Activated T-helper 1 cell treated with Interleukin-2 at 50 U/mL for 16 hours (primary cell): ENCODE measurements at regions not wholly inside any gene's neighbourhood (a gene's known extent, or its start where the extent isn't known, plus 50 kb on each side); places are given as distances from the start of the nearest gene placed in this dataset.

ENCODE experiments used
- DNase-seq: peaks from one replicate; pipeline ENCODE4 v3.0.0-alpha.2; 2020; ENCODE audit warnings: low read depth

DNA sequence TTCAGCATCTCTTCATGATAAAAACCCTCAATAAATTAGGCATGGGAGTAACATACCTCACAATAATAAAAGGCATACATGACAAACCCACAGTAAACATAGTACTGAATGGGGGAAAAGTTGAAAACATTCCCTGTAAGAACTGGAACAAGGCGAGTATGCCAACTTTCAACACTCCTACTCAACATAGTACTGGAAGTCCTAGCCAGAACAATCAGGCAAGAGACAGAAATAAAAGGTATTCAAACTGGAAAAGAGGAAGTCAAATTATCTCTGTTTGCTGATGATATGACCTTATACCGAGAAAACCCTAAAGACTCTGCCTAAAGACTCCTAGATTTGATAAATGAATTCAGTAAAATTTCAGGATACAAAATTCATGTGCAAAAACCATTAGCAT lies 167.6 kb downstream of the TMEM38B start:
- DNase-seq: no peak

DNA sequence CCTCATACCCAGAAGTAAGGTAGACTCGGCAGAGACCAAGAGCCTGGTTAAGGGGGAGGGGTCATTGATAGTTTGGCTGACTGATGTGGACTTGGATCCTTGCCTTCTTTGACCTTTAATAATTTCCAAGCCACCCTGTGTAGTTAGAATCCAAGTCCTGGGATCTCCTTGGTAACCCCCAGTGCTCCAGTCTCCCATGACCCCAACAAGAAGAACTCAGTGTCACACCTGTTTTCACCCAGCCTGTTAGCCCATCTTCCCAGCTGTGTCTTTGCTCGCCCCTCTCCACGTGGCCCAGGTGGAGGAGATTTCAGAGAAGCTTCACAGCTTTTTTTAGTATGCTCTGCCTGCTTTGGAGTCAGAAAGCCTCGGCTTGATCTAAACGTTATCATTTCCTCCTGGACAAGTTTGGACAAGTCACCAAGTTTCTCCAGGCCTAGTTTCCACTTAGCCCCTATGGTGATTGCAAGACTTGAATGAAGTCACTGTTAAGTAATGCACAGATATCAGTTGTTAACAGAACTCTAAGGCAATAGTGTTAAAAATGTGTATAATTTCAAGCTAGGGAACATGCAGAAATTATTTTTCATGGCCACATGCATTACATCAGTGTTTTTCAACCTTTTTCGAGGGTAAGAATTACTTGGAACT lies 170.0 kb downstream of the TMEM38B start:
- DNase-seq: no peak

DNA sequence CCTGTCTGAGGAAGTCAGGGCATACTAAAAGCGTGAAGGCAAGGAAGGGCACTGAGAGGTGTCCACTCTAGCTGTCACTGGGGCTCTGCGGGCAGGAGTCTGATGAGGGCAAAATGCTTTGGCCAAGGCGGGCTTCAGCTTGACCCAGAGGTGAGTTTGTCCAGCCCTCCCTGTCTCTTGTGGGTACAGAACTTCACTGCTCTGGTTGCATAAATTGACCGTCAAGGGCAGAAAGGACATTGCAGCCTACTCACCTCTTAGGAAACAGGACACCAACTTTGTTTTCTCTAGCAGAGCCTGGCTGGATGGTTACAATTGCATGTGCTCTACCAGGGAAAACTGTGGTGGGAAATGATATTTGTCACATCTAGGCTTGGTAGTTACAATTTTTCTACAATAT lies 170.9 kb downstream of the TMEM38B start:
- no peak for DNase-seq

DNA sequence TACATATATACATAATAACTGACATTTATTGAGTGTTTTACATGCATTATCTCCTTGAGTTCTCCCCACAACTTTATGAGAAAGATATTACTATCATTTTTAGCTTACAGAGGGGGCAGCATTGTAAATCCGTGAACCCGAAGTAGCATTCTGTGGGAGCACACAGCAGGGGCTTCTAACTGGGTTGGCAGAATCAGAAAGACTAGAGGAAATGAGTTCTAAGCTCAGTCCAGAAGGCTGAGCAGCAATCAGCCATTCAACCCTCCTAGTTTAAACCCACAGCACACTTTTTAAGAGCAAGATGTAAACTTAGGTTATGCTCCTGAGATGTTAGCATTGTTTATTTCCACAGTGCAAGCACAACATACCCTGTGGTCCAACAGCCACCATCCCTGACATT lies 177.2 kb downstream of the TMEM38B start:
- no peak for DNase-seq

DNA sequence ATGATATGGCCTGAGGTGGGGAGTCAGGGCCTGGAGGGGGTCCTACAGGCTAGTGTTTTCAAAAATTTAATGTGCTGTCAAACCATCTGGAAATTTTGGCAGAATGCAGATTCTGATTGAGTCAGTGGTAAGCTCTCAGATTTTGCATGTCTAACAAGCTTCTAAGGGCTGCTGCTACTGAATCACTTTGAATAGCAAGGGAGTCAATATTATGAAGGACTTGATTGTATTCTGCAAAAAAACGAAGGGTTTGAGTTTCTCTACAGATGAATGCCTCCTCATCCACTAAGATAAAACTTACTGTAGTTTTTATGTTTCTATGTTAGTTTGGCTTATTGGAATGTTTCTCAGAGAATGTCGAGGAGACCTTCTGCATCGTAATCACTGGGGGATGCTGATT lies 179.5 kb downstream of the TMEM38B start:
- no peak for DNase-seq

DNA sequence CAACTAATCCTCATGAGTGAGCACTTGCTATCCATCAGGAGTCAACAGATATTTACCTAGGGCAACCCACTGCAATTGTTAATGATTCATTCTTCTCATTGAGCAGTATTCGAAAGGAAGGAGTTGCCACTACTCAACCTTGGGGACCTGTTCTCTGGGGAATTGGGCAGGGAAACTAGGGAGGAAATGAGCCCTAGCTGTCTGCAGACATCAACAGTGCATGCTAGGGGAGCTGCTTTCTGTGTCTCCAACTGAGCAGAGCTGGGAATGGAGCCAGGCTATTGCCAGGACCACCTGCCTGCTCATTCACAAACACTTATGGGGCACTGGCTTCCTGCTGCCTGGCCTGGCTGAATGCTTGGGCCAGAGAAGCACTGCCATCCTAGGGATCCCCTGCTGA lies 183.4 kb downstream of the TMEM38B start:
- DNase-seq: no peak

DNA sequence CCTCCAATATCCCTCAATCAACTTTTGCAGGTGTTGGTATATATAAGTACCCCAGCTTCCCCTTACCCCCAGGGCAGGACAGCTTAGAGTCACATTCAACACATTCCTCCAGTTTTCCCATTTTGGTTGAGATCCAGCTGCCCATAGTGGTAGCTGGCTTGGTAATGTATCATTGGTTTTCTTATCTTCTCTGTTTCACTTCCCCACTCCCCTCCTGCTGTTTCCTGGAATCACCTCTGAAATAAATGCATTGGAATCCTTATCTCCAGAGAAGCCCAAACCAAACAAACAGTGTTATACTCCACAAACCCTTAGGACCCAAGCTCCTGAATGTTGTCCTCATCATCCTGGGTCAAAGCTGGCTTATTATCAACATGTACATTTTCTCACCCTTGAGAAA lies 184.8 kb downstream of the TMEM38B start:
- no peak for DNase-seq

DNA sequence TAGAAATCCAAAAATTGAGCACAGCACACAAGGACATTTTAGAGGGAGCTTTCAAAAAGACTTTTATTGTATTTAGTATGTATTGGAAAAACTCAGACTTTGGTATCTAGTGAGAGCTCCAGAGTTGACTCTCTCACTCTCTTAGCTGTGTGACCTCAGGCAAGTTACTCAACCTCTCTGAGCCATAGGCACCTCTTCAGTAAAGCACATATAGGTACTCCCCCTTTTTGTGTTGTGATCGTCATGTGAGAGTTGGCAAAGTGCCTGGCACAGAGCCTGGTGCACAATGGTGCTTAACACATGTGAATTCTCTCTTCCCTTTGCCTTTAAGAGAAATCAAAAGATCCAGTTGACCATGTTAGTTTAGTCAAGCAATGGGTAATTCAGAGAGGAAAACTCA lies 186.2 kb downstream of the TMEM38B start:
- DNase-seq: no peak

DNA sequence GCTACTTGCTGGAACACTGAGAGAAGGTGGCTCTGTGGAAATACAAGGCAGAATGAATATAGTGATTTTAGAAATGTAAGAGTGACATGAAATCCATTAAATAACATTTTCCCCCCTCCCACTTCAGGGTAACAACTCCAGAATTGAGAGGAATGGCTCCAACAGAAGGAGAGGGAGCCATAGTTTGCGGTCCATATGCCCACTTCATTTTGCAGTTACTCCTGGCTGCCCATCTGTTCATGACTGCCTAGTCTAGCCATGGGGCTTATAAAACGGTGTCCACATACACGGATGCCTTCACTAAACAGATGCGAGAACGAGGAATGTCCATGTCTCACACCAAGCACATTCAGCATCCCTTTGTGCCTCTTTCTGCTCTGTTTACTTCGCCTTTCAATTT lies 186.7 kb downstream of the TMEM38B start:
- DNase-seq: no peak

DNA sequence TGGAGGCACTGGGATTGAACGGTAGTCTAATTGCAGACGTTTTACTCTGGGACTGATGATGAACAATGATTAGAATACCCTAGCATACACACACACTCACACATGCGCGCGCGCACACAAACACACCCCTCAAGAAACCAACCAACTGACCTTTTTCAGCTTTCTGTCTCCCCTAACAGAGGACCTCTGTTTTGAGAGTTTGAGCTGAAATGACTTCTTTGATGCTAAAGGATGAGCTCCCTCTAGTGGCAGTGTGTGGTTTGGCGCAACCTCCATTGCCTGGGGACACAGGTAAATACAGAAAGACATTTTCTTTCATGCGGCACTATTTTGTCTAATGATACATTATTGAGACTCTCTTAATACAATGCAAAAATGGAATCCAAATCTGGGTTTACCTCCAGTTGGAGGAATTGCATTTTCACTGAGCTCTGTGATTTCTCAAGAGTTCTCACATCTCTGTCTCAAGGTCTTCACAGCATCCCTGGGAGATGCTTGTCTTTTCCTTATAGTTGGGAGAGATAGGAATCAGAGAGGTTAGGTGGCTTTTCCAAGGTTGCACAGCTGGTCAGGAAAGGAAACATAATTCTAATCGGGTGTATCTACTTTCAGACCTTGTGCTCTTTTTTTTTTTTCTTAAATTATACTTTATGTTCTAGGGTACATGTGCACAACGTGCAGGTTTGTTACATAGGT lies 187.5 kb downstream of the TMEM38B start:
- DNase-seq: peak; percentile 12

DNA sequence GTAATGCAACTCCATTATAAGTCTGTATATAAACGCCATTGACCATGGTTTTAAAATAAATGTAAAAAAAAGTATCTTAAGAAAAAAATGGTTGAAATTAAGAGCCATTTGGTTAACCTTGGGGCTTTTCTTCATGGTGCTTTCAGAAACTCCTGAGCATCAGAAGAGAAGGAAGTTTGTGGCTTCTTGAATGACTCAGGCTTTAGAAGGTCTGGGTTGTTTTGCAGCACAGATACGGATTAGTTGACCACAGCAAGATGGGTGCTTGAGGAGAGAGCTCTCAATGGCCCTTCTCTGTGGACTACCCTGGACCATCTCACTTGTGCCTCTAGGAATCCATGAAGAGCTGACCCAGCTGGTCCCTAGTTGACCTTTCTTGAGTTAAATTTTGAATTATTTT lies 189.5 kb downstream of the TMEM38B start:
- no peak for DNase-seq

DNA sequence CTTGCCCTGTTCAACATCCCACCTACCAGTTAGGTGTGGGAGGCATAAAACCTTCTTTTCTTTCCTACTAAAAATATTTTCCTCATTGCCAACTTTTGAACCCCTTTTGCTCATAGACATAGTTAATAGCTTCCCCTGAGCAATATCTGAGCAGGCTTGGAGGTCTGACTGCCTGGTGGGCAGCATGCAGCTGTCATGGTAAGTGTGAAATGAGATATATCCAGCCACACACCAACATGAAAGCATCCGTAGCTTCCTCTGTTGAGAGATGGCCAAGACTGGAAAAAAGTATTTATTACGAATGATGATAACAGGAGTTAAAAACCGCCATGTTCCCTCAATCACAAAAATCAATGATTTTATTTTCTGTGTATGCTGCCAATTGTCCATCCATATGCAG lies 190.1 kb downstream of the TMEM38B start:
- DNase-seq: no peak

DNA sequence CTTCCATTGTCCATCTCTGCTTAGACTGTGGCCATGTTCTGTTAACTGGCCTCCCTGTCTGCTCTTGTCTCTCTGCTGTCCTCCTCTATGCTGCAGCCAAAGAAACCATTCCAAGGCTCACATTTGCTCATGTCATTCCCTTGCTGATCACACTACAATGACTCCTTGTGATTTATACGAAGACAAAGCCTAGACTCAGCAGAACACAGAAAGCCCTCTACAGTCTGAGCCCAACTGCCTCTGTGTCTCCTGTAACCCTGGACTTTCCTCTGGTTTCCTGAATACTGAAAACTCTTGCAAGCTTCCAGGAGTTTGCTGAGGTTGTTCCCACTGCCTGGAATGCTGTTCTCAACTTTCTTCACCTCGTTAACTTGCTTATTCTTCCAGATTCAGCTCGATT lies 191.8 kb downstream of the TMEM38B start:
- DNase-seq: no peak

DNA sequence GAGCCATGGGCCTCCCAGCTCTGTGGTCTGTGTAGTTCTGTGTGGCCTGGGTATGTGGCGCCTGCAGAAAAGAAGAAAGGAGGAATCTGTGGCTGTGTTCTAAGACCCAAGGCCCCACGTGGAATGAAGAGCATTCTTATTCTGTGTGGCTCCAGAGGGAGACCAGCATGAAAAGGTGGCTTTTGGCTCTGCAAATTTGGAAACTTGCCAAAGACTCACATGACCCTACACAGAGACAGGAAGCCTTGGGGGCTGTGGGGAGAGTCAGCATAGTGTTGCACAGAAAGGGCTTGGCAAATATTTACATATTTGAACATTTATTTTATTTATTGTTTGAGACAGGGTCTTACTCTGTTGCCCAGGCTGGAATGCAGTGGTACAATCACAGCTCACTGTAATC lies 193.3 kb downstream of the TMEM38B start:
- no peak for DNase-seq

DNA sequence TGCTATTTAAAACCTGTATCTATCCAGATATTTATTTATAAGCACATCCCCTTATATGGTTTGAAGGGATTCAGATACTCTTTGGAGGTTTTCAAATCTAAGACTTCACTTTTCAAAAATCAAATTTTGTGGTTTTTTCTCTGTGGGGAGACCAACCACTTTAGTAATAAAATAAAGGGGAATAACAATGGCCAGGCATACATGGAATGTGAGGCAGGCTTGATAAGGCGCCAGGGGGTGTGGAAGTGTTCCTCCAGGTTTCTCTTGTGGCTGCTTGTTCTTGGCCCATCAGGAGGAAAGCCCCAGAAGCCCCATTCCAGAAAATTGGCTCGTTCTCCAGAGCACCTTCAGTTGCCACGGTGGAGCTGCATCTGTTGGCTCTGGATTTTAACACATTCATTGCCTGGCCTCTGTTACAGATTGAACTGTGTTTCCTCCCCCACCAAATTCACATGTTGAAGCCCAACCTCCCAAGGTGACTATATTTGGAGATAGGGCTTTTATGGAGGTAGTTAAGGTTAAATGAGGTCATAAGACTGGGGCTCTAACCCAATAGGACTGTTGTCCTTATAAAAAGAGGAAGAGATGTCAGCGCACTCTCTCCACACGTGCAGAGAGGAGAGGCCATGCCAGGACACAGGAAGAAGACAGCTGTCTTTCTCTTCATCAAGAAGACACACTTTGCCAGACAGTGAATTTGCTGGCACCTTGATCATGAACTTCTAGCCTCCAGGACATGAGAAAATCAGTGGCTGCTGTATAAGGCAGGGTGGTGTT lies 195.9 kb downstream of the TMEM38B start:
- no peak for DNase-seq

DNA sequence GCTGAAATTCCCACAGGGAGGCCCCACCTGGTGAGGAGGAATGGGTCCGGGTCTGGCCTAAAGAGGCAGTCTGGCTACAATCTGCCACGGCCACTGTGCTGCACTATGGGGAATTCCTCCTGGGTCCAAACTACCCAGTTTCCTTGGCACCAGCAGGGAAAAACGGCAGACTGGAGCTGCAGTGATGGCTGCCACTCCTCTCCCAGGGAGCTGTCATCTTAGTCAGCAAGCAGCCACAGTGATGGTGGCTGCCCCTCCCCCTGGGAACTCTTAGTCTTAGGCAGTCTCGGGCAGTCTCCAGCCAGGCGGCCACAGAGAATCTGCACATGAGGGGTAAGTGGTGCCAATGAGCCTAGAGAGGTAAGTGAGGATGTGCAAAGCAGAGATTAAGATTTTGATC lies 205.8 kb downstream of the TMEM38B start:
- no peak for DNase-seq

DNA sequence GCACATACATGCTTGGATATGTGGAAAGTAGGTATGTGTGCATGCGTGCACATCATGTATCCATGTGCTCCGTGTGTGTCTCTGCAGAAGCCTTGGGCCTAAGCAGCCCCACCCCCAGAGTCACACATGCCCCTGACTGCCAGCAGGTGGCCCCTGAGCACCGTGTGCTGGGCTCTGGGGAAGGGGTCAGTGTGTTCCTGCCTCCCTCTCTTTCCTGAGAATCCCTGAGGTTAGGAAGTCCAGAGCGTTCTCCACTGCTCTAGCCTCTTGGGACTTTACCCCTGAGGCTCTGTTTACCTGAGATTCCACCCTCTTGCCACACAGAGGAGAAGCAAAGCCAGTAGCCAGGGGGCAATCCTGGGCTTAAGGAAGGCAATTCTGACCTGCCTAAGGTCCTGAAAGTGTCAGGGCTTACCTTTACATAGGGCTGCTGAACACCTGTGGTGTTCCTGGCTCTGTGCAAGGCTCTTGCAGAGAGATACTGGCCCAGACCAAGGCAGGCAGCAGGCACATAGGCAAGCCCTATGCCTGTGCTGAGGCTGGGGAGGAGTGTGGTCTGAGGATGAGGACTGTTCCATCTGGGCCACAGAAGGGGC lies 207.3 kb downstream of the TMEM38B start:
- DNase-seq: no peak

DNA sequence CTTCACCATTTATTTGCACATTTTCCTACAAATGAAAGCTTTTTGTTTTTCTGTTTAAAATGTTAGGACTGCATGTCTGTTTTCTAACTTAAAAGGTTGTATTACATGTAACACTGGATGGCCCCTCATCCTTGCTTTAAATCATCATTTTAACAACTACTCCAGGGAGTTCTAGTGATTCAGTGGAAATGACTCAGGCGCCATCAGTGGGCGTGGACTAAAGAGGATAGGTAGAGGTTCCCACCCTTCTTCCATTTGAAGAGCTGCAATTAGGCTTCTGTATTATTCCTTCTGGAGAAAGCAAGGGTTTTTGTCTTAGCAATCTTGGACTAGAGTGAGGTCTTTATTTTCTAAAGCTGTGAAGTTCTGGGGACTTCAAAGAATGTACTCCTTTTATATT lies 213.7 kb downstream of the TMEM38B start:
- DNase-seq: no peak

DNA sequence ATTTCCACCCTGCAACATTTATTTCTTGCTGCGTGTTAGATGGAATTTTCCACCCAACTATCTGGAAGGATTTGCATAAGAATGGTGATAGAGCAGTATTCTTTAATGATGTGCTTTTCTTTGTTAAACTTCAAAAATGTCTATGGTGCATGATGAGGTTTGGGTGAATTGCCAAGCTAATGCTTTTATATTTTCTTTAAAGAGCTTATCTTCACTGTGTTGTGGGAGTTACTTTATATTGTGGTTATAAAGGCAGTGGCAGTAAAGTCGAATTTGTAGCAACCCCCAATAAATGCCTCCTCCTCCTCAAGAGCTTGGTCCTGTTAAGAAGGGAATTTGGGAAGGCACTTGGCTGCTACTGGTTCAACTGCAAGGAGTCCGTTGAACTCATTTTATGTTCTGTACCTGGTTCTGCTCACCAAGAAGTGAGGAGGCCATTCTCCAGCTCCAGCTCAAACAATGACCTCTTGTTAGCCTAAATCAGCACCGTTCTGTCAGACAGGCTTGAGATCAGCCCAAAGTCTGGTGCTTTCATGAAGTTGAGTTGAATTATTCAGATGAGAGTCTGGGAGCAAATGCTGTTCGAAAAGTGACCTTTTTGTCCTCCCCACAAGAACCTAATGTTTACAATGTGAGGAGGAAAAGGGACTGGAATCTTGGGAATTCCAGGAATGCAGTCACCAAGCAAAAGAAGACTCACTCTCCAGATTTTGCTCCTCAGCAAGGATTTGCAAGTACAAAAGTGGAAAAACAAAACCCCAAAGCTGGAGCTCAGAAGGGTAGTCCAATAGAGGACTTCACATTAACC lies 217.0 kb downstream of the TMEM38B start:
- no peak for DNase-seq

DNA sequence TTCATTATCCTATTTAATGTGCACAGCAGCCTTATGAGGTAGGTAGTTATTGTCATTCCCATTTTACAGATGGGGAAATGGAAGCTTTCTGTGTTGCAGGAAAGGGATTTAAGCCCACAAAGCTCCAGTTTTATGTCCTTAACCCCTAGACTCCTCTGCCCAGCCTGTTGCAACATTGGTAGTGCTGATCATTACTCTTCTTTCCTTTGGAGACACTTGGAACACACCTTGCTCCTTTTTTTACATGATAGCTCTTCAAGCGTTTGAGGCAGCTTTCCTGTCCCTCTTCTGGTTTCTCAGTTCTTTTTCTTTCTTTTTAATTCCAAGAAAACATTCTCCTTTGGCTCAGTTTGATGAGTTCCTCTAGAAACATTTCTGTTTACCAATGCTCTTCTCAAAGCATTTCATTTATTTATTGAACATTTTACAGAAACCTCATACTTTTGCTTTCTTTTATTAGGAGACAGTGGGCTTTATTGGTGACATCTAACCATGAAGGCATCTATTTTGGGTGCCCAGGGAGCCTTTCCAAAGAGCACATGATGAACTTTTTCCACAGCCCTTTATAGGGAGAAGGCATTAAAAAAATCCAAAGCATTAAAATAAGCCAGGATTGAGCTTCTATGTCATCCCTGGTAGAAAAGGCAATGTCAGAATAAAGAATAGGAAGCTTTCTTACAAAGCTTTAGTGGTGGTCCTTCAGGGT lies 218.0 kb downstream of the TMEM38B start:
- no peak for DNase-seq

DNA sequence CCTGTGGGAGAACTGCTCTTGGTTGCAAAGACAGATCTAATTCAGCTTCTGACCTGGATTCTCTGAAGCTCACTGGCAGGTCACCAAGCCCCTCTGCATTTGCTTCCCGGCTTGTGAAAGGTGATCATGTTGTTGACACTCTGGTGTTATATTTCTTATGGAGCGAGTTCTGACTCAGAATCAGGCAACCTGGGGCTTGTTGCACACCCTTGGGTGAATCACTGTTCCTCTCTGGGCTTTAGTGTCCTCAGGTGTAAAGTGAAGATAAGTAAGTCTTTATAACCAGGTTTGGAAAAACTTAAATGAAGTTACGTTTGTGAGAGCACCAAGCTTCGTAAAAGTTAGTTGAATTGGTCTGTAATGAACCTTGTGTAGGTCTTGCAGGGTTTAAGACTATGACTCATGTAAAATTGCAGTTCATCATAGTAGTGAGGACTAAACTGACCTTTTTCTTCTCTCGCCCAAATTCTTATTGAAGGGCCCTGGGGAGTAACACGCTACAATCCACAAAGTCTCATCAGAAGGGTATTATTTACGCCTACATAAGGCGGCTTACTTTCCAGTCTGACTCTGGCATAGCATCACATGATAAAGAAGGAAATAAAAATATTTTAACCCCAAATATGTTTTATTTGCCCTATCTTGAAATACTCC lies 218.6 kb downstream of the TMEM38B start:
- DNase-seq: no peak
